ENCODE measurements at regions not wholly inside any gene's neighbourhood (a gene's known extent, or its start where the extent isn't known, plus 50 kb on each side); places are given as distances from the start of the nearest gene placed in this dataset.

DNA sequence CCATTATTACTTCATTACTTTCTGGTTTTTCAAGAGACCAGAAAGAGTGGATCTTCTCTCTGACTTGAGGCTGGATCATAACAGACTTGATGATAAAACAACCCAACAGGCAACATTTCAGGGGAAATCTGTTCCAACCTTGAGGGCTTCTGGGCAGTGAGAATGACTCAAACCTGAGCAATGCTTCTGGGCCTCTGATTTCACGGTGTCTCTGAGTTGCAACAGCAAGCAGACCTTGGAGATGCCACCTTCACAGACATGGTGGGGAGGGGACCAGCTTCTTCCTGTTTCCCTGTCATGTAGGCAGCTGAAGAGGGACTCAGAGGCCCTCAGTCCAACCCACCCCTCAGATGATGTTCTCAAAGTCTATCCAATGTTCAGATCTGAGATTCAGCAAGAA, 104.0 kb downstream of the ABHD5 start:
- H3K27ac Mint-ChIP-seq: no peak overlapping the region
- no peaks in the 10 kb centered on the region for H3K36me3 Mint-ChIP-seq (ENCODE audit: low read depth)
- peaks cover 2% of the 10 kb centered on the region for H3K9me3 Mint-ChIP-seq
- TF ChIP-seq, protein P1, sequence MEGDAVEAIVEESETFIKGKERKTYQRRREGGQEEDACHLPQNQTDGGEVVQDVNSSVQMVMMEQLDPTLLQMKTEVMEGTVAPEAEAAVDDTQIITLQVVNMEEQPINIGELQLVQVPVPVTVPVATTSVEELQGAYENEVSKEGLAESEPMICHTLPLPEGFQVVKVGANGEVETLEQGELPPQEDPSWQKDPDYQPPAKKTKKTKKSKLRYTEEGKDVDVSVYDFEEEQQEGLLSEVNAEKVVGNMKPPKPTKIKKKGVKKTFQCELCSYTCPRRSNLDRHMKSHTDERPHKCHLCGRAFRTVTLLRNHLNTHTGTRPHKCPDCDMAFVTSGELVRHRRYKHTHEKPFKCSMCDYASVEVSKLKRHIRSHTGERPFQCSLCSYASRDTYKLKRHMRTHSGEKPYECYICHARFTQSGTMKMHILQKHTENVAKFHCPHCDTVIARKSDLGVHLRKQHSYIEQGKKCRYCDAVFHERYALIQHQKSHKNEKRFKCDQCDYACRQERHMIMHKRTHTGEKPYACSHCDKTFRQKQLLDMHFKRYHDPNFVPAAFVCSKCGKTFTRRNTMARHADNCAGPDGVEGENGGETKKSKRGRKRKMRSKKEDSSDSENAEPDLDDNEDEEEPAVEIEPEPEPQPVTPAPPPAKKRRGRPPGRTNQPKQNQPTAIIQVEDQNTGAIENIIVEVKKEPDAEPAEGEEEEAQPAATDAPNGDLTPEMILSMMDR (IDR thresholded peaks at IDR 0.05; ENCODE audit: unreplicated experiment in 3 of 3): no peak
- H3K27me3 Mint-ChIP-seq (ENCODE audit: low read depth): peaks cover 30% of the 10 kb centered on the region
- no peak overlapping the region for H3K4me3 Mint-ChIP-seq
- H3K4me1 Mint-ChIP-seq: no peaks in the 10 kb centered on the region

DNA sequence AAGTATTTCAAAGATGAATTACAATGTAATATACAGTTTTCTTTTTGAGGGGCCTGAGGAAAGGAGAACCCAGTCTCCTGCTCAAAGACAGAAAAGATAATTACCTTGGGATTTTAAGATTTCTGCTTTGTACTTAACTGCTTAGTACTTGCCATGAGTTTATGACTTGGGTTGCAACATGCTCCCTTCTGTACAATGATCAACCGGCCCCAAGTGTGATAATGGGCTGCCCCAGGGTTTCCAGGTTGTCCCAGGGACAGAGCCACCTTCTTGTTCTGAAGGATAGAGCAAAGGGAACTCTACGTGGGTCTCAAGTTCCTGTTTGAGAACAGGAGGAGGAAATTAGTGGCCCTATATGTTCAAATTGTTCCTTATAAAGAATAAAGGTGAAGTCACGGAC, 104.8 kb downstream of the ABHD5 start:
- no peak overlapping the region for H3K4me3 Mint-ChIP-seq
- peaks cover 9% of the 10 kb centered on the region for H3K9me3 Mint-ChIP-seq
- TF ChIP-seq, protein P1 (IDR thresholded peaks at IDR 0.05; ENCODE audit: unreplicated experiment in 3 of 3): no peak
- H3K4me1 Mint-ChIP-seq: no peaks in the 10 kb centered on the region
- no peaks in the 10 kb centered on the region for H3K36me3 Mint-ChIP-seq (ENCODE audit: low read depth)
- peaks cover 23% of the 10 kb centered on the region for H3K27me3 Mint-ChIP-seq (ENCODE audit: low read depth)
- H3K27ac Mint-ChIP-seq: no peak overlapping the region

DNA sequence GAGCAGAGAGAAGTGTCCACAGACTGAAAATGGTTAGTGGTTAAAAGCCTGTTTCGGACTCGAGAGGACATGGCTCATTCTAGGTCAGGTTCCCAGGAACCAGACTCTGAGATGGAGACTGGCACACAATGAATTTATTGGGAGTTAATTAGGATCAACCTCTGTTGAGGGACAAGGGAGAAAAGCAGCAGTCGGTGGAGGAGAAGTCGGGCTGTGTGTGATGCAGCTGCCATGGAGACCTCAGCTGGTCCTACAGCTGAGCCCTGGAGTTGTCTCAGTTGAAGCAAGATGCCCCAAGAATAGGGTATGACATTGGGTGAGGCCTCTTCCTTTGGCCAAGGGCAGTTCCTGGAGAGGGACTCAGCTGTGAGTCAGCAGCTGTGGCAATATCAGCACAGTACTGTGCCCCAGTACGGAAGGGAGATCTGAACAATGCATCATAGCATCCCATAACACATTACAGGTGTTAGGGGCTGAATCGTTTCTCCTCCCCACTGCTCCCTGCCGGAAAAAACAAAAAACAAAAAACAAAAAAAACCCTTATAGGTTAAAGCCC, 105.4 kb downstream of the ABHD5 start:
- Mint-ChIP-seq H3K27me3 (ENCODE audit: low read depth) (peaks cover 17% of the 10 kb centered on the region), H3K9me3 (peaks cover 13% of the 10 kb centered on the region), H3K4me1 (no peaks in the 10 kb centered on the region), H3K36me3 (ENCODE audit: low read depth) (no peaks in the 10 kb centered on the region), H3K27ac (no peak overlapping the region), H3K4me3 (no peak overlapping the region)
- TF ChIP-seq, protein P1 (IDR thresholded peaks at IDR 0.05; ENCODE audit: unreplicated experiment in 3 of 3): no peak

DNA sequence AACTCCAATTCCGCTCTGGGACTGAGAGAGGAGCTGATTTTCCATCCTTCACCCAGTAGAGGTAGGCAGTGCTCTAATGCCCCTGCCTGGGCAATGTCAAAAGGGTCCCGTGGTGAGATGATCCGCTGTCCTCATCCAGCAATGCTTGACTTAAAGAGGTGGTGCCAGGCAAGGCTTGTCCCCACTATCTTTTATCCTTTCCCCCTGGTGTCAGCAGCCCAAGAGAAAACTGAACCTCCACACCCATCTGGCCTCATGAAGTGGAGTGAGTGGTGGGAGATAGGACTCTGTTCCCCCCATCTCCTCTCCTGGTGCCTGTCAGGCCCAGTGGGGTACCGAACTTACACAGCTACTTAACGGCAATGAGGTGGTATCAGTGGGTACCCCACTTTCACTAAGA, 107.1 kb downstream of the ABHD5 start:
- H3K27me3 Mint-ChIP-seq (ENCODE audit: low read depth): peaks cover 15% of the 10 kb centered on the region
- H3K4me1 Mint-ChIP-seq: no peaks in the 10 kb centered on the region
- H3K36me3 Mint-ChIP-seq (ENCODE audit: low read depth): no peaks in the 10 kb centered on the region
- TF ChIP-seq, protein P1 (IDR thresholded peaks at IDR 0.05; ENCODE audit: unreplicated experiment in 3 of 3): no peak
- H3K4me3 Mint-ChIP-seq: no peak overlapping the region
- H3K27ac Mint-ChIP-seq: no peak overlapping the region
- H3K9me3 Mint-ChIP-seq: peaks cover 14% of the 10 kb centered on the region

DNA sequence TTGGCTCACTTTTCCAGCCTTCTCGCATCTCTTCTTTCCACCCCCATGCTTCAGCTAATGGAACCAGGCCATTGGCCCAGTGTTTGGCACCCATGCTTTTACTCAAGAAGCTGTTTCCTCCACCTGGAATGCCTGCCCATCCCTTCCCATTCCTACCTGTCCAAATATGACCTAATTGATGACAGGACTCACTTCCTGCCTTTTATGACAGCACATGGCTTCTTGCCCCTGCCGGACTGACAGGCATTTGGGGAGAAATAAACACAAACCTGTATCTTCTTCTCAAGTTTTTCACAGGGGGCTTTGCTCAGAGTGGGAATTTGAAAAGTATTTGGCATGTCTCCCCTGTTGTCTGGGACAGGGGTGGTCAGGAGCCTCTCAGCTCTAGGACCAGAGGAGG, 120.1 kb downstream of the ABHD5 start:
- Mint-ChIP-seq H3K4me3 (no peak overlapping the region), H3K27ac (no peak overlapping the region), H3K4me1 (no peaks in the 10 kb centered on the region), H3K27me3 (ENCODE audit: low read depth) (peaks cover 4% of the 10 kb centered on the region), H3K9me3 (no peaks in the 10 kb centered on the region), H3K36me3 (ENCODE audit: low read depth) (no peaks in the 10 kb centered on the region)
- TF ChIP-seq, protein P1 (IDR thresholded peaks at IDR 0.05; ENCODE audit: unreplicated experiment in 3 of 3): no peak

DNA sequence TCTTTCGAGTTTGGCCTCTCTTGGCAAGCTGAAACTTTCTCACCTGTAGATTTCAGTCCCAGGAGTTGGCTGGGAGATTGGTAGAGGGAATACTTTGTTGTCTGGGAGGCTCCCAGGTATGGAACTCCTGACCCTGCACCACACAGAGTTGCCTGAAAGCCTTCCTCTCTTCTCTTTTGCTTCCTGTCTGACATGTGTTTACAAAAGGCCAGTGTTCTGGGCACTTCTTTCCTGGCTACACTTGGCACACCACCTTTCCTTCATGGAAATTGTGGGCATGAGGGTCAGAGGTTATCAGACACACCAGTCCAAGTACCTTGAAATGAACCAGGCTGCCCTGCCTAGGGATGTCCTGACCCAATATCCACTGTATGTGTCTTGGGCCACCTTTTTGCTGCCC, 123.7 kb downstream of the ABHD5 start:
- TF ChIP-seq, protein P1 (IDR thresholded peaks at IDR 0.05; ENCODE audit: unreplicated experiment in 3 of 3): no peak
- Mint-ChIP-seq H3K27ac (no peak overlapping the region), H3K27me3 (ENCODE audit: low read depth) (peaks cover 4% of the 10 kb centered on the region), H3K36me3 (ENCODE audit: low read depth) (no peaks in the 10 kb centered on the region), H3K4me1 (no peaks in the 10 kb centered on the region), H3K9me3 (no peaks in the 10 kb centered on the region), H3K4me3 (no peak overlapping the region)
